IMR-90 (cell line): ENCODE measurements at regions not wholly inside any gene's neighbourhood (a gene's known extent, or its start where the extent isn't known, plus 50 kb on each side); places are given as distances from the start of the nearest gene placed in this dataset.

Source experiments
- ATAC-seq: fragments of 200-7000 bp; cut with Tn5 transposase; 2 replicates; pipeline ENCODE4 v1.9.1; 2020; ENCODE audit warnings: low read depth, mild to moderate bottlenecking, moderate library complexity
- BruUV-seq: library from RNA; stranded (reverse); fragments of 400-500 nt; replicated peaks from 2 replicates; lab custom pipeline; 2021; lab: Mats Ljungman, UMichigan
- CTCF ChIA-PET: fragments of 300-600 bp; formaldehyde crosslinking; extraction: SDS; loops from one replicate; lab custom pipeline; 2021; ENCODE audit warnings: antibody characterized with exemption; lab: Yijun Ruan, JAX
- POLR2A ChIA-PET: fragments of 300-600 bp; sonication (Branson Sonifier 250); formaldehyde crosslinking; loops from one replicate; lab custom pipeline; 2022; ENCODE audit warnings: antibody characterized with exemption; ENCODE audit not compliant: unreplicated experiment; lab: Charles Lee
- DNase-seq: peaks from one replicate; pipeline ENCODE4 v3.0.0; 2013
- H2AFZ ChIP-seq: replicated peaks from 2 replicates; pipeline ENCODE3; 2013; ENCODE audit warnings: low read length, mild to moderate bottlenecking; ENCODE audit not compliant: poor library complexity
- H2AK5ac ChIP-seq: 2 replicates; pipeline ENCODE4 v1.6.1; 2013; ENCODE audit warnings: low read depth, low read length, inconsistent platforms
- H2AK9ac ChIP-seq: replicated peaks from 2 replicates; pipeline ENCODE3; 2013; ENCODE audit warnings: mild to moderate bottlenecking, low read depth, low read length, moderate library complexity; ENCODE audit not compliant: poor library complexity
- H2BK120ac ChIP-seq: 2 replicates; pipeline ENCODE4 v1.6.1; 2013; ENCODE audit warnings: low read depth, low read length, inconsistent platforms
- H2BK15ac ChIP-seq: 3 replicates; pipeline ENCODE4 v1.6.1; 2013; ENCODE audit warnings: low read depth, low read length, inconsistent platforms
- H2BK20ac ChIP-seq: 2 replicates; pipeline ENCODE4 v1.6.1; 2013; ENCODE audit warnings: low read depth, mild to moderate bottlenecking, inconsistent platforms, low read length, moderate library complexity
- H2BK5ac ChIP-seq: 2 replicates; pipeline ENCODE4 v1.6.1; 2013; ENCODE audit warnings: mild to moderate bottlenecking, low read depth, low read length, inconsistent platforms; ENCODE audit not compliant: poor library complexity, severe bottlenecking
- H3K14ac ChIP-seq: replicated peaks from 2 replicates; pipeline ENCODE4 v1.6.1; 2013; ENCODE audit warnings: low read depth, low read length, inconsistent platforms
- H3K18ac ChIP-seq: 2 replicates; pipeline ENCODE4 v1.6.1; 2013; ENCODE audit warnings: low read depth, low read length, control low read depth
- H3K23ac ChIP-seq: 2 replicates; pipeline ENCODE4 v1.6.1; 2013; ENCODE audit warnings: low read depth, low read length, inconsistent platforms
- H3K27ac ChIP-seq: 2 replicates; pipeline ENCODE4 v1.5.1; 2013; ENCODE audit warnings: mild to moderate bottlenecking, control low read depth, low read length; ENCODE audit not compliant: insufficient read depth
- H3K27me3 ChIP-seq: 2 replicates; pipeline ENCODE4 v1.6.1; 2013; ENCODE audit warnings: low read length; ENCODE audit not compliant: control insufficient read depth, insufficient read depth
- H3K36me3 ChIP-seq: 2 replicates; pipeline ENCODE4 v1.6.1; 2013; ENCODE audit warnings: low read length, mixed read lengths; ENCODE audit not compliant: control insufficient read depth, insufficient read depth
- H3K4ac ChIP-seq: 2 replicates; pipeline ENCODE4 v1.6.1; 2013; ENCODE audit warnings: low read depth, low read length, inconsistent platforms
- H3K4me1 ChIP-seq: 2 replicates; pipeline ENCODE4 v1.6.1; 2013; ENCODE audit warnings: low read length, mixed read lengths; ENCODE audit not compliant: control insufficient read depth, insufficient read depth
- H3K4me2 ChIP-seq: 2 replicates; pipeline ENCODE4 v1.6.1; 2013; ENCODE audit warnings: low read depth, mild to moderate bottlenecking, control low read depth, low read length, moderate library complexity
- H3K4me3 ChIP-seq: 2 replicates; pipeline ENCODE4 v1.5.1; 2013; ENCODE audit warnings: low read depth, mild to moderate bottlenecking, control low read depth, low read length, moderate library complexity; ENCODE audit not compliant: insufficient read depth
- H3K56ac ChIP-seq: 2 replicates; pipeline ENCODE4 v1.6.1; 2013; ENCODE audit warnings: low read length, inconsistent platforms; ENCODE audit not compliant: insufficient read depth; ENCODE audit errors: extremely low read depth
- H3K79me1 ChIP-seq, 2 experiments: 2 replicates each; pipeline ENCODE4 v1.6.1; 2013; ENCODE audit warnings: low read length in 2 of 2, inconsistent platforms in 1 of 2, low read depth in 1 of 2
- H3K9ac ChIP-seq: 2 replicates; pipeline ENCODE4 v1.6.1; 2013; ENCODE audit warnings: low read depth, low read length, control low read depth
- H3K9me1 ChIP-seq: 2 replicates; pipeline ENCODE4 v1.6.1; 2013; ENCODE audit warnings: low read length, inconsistent platforms; ENCODE audit not compliant: insufficient read depth
- H3K9me3 ChIP-seq: 2 replicates; pipeline ENCODE4 v1.6.1; 2013; ENCODE audit warnings: low read length; ENCODE audit not compliant: control insufficient read depth, insufficient read depth
- H4K20me1 ChIP-seq: 2 replicates; pipeline ENCODE4 v1.6.1; 2013; ENCODE audit warnings: low read length, inconsistent platforms; ENCODE audit not compliant: insufficient read depth
- H4K5ac ChIP-seq: 2 replicates; pipeline ENCODE4 v1.6.1; 2013; ENCODE audit warnings: mild to moderate bottlenecking, low read depth, low read length, control low read depth
- H4K8ac ChIP-seq, 2 experiments: 2 replicates each; pipeline ENCODE4 v1.6.1; 2013; ENCODE audit warnings: low read depth in 2 of 2, low read length in 2 of 2, control low read depth in 1 of 2, inconsistent platforms in 1 of 2
- H4K91ac ChIP-seq: 2 replicates; pipeline ENCODE4 v1.6.1; 2013; ENCODE audit warnings: low read depth, low read length, inconsistent platforms; ENCODE audit not compliant: insufficient read depth
- BHLHE40 ChIP-seq: fragments of 150-350 bp; IDR thresholded peaks from 2 replicates; pipeline ENCODE4 v1.6.1; 2016; ENCODE audit warnings: mild to moderate bottlenecking, low read depth, low read length
- CEBPB ChIP-seq: IDR thresholded peaks from 2 replicates; pipeline ENCODE4 v1.6.1; 2012; ENCODE audit warnings: low read depth, low read length, improper control_type of control experiment
- CHD1 ChIP-seq: IDR thresholded peaks from 2 replicates; pipeline ENCODE4 v1.6.1; 2012; ENCODE audit warnings: low read depth, low read length, improper control_type of control experiment
- ELK1 ChIP-seq: fragments of 150-350 bp; IDR thresholded peaks from 2 replicates; pipeline ENCODE4 v1.6.1; 2016; ENCODE audit warnings: low read depth, mild to moderate bottlenecking, low read length, moderate library complexity, borderline replicate concordance
- FOS ChIP-seq: fragments of 150-350 bp; IDR thresholded peaks from 2 replicates; pipeline ENCODE4 v1.6.1; 2016; ENCODE audit warnings: low read depth, low read length
- MAFK ChIP-seq: IDR thresholded peaks from 2 replicates; pipeline ENCODE4 v1.6.1; 2012; ENCODE audit warnings: low read depth, low read length, improper control_type of control experiment
- MXI1 ChIP-seq: IDR thresholded peaks from 2 replicates; pipeline ENCODE4 v1.6.1; 2012; ENCODE audit warnings: low read depth, mild to moderate bottlenecking, low read length, moderate library complexity, borderline replicate concordance
- NFE2L2 ChIP-seq: fragments of 150-350 bp; IDR thresholded peaks from 2 replicates; pipeline ENCODE4 v1.6.1; 2016; ENCODE audit warnings: low read depth, mild to moderate bottlenecking, low read length
- POLR2A ChIP-seq: IDR thresholded peaks from 2 replicates; pipeline ENCODE4 v1.6.1; 2012; ENCODE audit warnings: mild to moderate bottlenecking, low read depth, low read length
- RAD21 ChIP-seq: IDR thresholded peaks from 2 replicates; pipeline ENCODE4 v1.6.1; 2012; ENCODE audit warnings: low read length, improper control_type of control experiment
- RCOR1 ChIP-seq: IDR thresholded peaks from 2 replicates; pipeline ENCODE4 v1.6.1; 2012; ENCODE audit warnings: mild to moderate bottlenecking, low read length, improper control_type of control experiment; ENCODE audit not compliant: insufficient replicate concordance
- SMC3 ChIP-seq: fragments of 150-350 bp; IDR thresholded peaks from 2 replicates; pipeline ENCODE4 v1.6.1; 2016; ENCODE audit warnings: low read depth, mild to moderate bottlenecking, antibody characterized with exemption, low read length, moderate library complexity
- dilution Hi-C: fragments of 300-500 bp; cut with HindIII; formaldehyde crosslinking; loops from one replicate; pipeline ENCODE4 v1.14.3; 2018; ENCODE audit warnings: low sequenced_read_pairs; ENCODE audit not compliant: unreplicated experiment
- in situ Hi-C: fragments of 300-500 bp; cut with MboI; formaldehyde crosslinking; loops from 3 replicates; pipeline ENCODE4 v1.14.3; 2019; ENCODE audit warnings: low sequenced_read_pairs, inconsistent platforms, mixed read lengths
- intact Hi-C: fragments of 100-400 bp; cut with micrococcal nuclease; formaldehyde crosslinking; loops from 2 replicates; pipeline ENCODE4 v1.10.0; 2022
- TF ChIP-seq, protein P1 (sequence below): conservative IDR thresholded peaks from 2 replicates; pipeline ENCODE4 v1.5.1; 2012; ENCODE audit warnings: mild to moderate bottlenecking, low read depth, low read length, improper control_type of control experiment

- Histone ChIP-seq H3K36me3 (no peaks in the 10 kb centered on the region), H2BK15ac (no peak overlapping the region), H3K18ac (no peak overlapping the region), H3K27ac (no peak overlapping the region), H3K14ac (no peak overlapping the region), H4K20me1 (no peaks in the 10 kb centered on the region), H2AK9ac (no peak overlapping the region), H3K27me3 (no peaks in the 10 kb centered on the region), H2BK120ac (no peak overlapping the region), H2AFZ (no peak overlapping the region), H2BK5ac (no peak overlapping the region), H2AK5ac (no peak overlapping the region), H3K23ac (no peak overlapping the region), H4K91ac (no peak overlapping the region), H3K9ac (no peak overlapping the region), H2BK20ac (no peak overlapping the region), H3K56ac (no peak overlapping the region), H3K4me2 (no peak overlapping the region), H3K4ac (no peak overlapping the region), H3K4me3 (no peak overlapping the region), H3K79me1 (no peaks in the 10 kb centered on the region), H4K8ac (no peak overlapping the region), H3K9me1 (no peaks in the 10 kb centered on the region), H4K5ac (no peak overlapping the region), H3K4me1 (no peaks in the 10 kb centered on the region), H3K9me3 (no peaks in the 10 kb centered on the region)
- in situ Hi-C loops, result no loop called here
- no TSS peak for BruUV-seq
- ATAC-seq, result no peak
- dilution Hi-C loops, result no loop called here
- intact Hi-C loops, result no loop called here
- no peak for DNase-seq
- POLR2A ChIA-PET, result no interaction called here
- no peak for TF ChIP-seq CEBPB
- TF ChIP-seq RCOR1, result no peak
- TF ChIP-seq BHLHE40, result no peak
- no peak for TF ChIP-seq NFE2L2
- no peak for TF ChIP-seq CHD1
- no peak for TF ChIP-seq MXI1
- no peak for TF ChIP-seq MAFK
- TF ChIP-seq, protein P1, sequence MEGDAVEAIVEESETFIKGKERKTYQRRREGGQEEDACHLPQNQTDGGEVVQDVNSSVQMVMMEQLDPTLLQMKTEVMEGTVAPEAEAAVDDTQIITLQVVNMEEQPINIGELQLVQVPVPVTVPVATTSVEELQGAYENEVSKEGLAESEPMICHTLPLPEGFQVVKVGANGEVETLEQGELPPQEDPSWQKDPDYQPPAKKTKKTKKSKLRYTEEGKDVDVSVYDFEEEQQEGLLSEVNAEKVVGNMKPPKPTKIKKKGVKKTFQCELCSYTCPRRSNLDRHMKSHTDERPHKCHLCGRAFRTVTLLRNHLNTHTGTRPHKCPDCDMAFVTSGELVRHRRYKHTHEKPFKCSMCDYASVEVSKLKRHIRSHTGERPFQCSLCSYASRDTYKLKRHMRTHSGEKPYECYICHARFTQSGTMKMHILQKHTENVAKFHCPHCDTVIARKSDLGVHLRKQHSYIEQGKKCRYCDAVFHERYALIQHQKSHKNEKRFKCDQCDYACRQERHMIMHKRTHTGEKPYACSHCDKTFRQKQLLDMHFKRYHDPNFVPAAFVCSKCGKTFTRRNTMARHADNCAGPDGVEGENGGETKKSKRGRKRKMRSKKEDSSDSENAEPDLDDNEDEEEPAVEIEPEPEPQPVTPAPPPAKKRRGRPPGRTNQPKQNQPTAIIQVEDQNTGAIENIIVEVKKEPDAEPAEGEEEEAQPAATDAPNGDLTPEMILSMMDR, result no peak
- TF ChIP-seq RAD21, result no peak
- TF ChIP-seq ELK1, result no peak
- no peak for TF ChIP-seq FOS
- no peak for TF ChIP-seq SMC3
- no peak for TF ChIP-seq POLR2A
- CTCF ChIA-PET, result no interaction called here
Observed at GRCh38 chr3:110017304-110017703, 680.0 kb upstream of the DPPA4 start.
